SK-N-SH (cell line): ENCODE measurements at regions not wholly inside any gene's neighbourhood (a gene's known extent, or its start where the extent isn't known, plus 50 kb on each side); places are given as distances from the start of the nearest gene placed in this dataset.

Source experiments
- CTCF ChIA-PET: fragments of 300-600, 350-600 bp; formaldehyde crosslinking; extraction: SDS; loops from one replicate; lab custom pipeline; 2021; lab: Yijun Ruan, JAX
- POLR2A ChIA-PET: fragments of 350-600 bp; sonication (Branson Sonifier 250); formaldehyde crosslinking; extraction: SDS; loops from one replicate; lab custom pipeline; 2020; ENCODE audit warnings: antibody characterized with exemption, inconsistent platforms; lab: Yijun Ruan, JAX
- DNase-seq: peaks from one replicate; pipeline ENCODE4 v3.0.0; 2012
- H2AFZ ChIP-seq: fragments of 200-600 bp; sonication (generic); 2 replicates; pipeline ENCODE4 v1.8.1; 2016; ENCODE audit warnings: antibody characterized with exemption, mild to moderate bottlenecking, low read depth
- H3F3A ChIP-seq: fragments of 200-600 bp; sonication (generic); replicated peaks from 2 replicates; pipeline ENCODE3; 2016; ENCODE audit warnings: antibody characterized with exemption, mild to moderate bottlenecking; ENCODE audit not compliant: insufficient read depth
- H3K27ac ChIP-seq, 2 experiments: fragments of 200-500 bp in 1 of 2; fragments of 200-600 bp in 1 of 2; sonication (Bioruptor generic) in 1 of 2; sonication (generic), shearing (Covaris generic) in 1 of 2; 2 replicates each; pipeline versions ENCODE4 v1.5.1 to v1.6.1; 2014 to 2016; ENCODE audit warnings: low read depth in 2 of 2, inconsistent platforms in 1 of 2, low read length in 1 of 2, mild to moderate bottlenecking in 1 of 2, mixed read lengths in 1 of 2
- H3K27me3 ChIP-seq: fragments of 200-600 bp; sonication (generic), shearing (Covaris generic); 2 replicates; pipeline ENCODE4 v1.6.1; 2016; ENCODE audit warnings: mixed run types; ENCODE audit not compliant: insufficient read depth
- H3K36me3 ChIP-seq, 2 experiments: fragments of 200-500 bp in 1 of 2; fragments of 200-600 bp in 1 of 2; sonication (Bioruptor generic) in 1 of 2; sonication (generic) in 1 of 2; replicated peaks in 1 of 2; 2 replicates each; pipeline versions ENCODE3 to v1.5.1; 2014 to 2016; ENCODE audit warnings: low read length in 1 of 2, mild to moderate bottlenecking in 1 of 2; ENCODE audit not compliant: insufficient read depth in 2 of 2, control insufficient read depth in 1 of 2
- H3K4me1 ChIP-seq, 2 experiments: fragments of 200-500 bp in 1 of 2; fragments of 200-600 bp in 1 of 2; sonication (Bioruptor generic) in 1 of 2; sonication (generic), shearing (Covaris generic) in 1 of 2; 2 replicates each; pipeline versions ENCODE4 v1.5.1 to v1.6.1; 2014 to 2016; ENCODE audit warnings: low read depth in 1 of 2, low read length in 1 of 2, mixed run types in 1 of 2; ENCODE audit not compliant: insufficient read depth in 2 of 2, control insufficient read depth in 1 of 2
- H3K4me2 ChIP-seq: fragments of 200-600 bp; sonication (generic), shearing (Covaris generic); 2 replicates; pipeline ENCODE4 v1.6.1; 2017; ENCODE audit warnings: mixed run types
- H3K4me3 ChIP-seq, 2 experiments: fragments of 200-500 bp in 1 of 2; fragments of 200-600 bp in 1 of 2; sonication (Bioruptor generic) in 1 of 2; sonication (generic), shearing (Covaris generic) in 1 of 2; 2 replicates each; pipeline versions ENCODE4 v1.5.1 to v1.8.1; 2014 to 2016; ENCODE audit warnings: low read depth in 2 of 2, inconsistent platforms in 1 of 2, low read length in 1 of 2, mild to moderate bottlenecking in 1 of 2, mixed read lengths in 1 of 2, moderate library complexity in 1 of 2
- H3K79me2 ChIP-seq: fragments of 200-600 bp; sonication (generic); 2 replicates; pipeline ENCODE4 v1.8.1; 2017; ENCODE audit warnings: mild to moderate bottlenecking; ENCODE audit not compliant: insufficient read depth
- H3K9ac ChIP-seq: fragments of 200-600 bp; sonication (generic); 2 replicates; pipeline ENCODE4 v1.6.1; 2017; ENCODE audit warnings: mixed run types
- H3K9me2 ChIP-seq: fragments of 200-600 bp; sonication (generic); 2 replicates; pipeline ENCODE4 v1.6.1; 2017; ENCODE audit warnings: mixed run types
- H3K9me3 ChIP-seq: fragments of 200-600 bp; sonication (generic); 2 replicates; pipeline ENCODE4 v1.6.1; 2017; ENCODE audit warnings: mixed run types, mild to moderate bottlenecking, moderate library complexity
- H4K20me1 ChIP-seq: fragments of 200-600 bp; sonication (generic); 2 replicates; pipeline ENCODE4 v1.6.1; 2017; ENCODE audit warnings: mild to moderate bottlenecking, mixed run types; ENCODE audit not compliant: insufficient read depth
- CHD2 ChIP-seq: fragments of 150-350 bp; IDR thresholded peaks from 2 replicates; pipeline ENCODE4 v1.6.1; 2018; ENCODE audit warnings: low read length; ENCODE audit not compliant: partially characterized antibody
- EP300 ChIP-seq, 2 experiments: IDR thresholded peaks; 2 replicates each; pipeline versions ENCODE4 v1.4.0 to v1.6.1; 2012; ENCODE audit warnings: borderline replicate concordance in 1 of 2, low read depth in 1 of 2, low read length in 1 of 2
- FOSL2 ChIP-seq: IDR thresholded peaks from 2 replicates; pipeline ENCODE4 v1.4.0; 2012; ENCODE audit warnings: low read depth, mild to moderate bottlenecking, moderate library complexity, borderline replicate concordance
- GATA2 ChIP-seq: sonication (generic); formaldehyde crosslinking; IDR thresholded peaks from 2 replicates; pipeline ENCODE4 v1.5.0; 2020; ENCODE audit warnings: mild to moderate bottlenecking, missing genetic modification reagents
- NFIC ChIP-seq: IDR thresholded peaks from 2 replicates; pipeline ENCODE4 v1.4.0; 2012; ENCODE audit warnings: borderline replicate concordance
- PBX3 ChIP-seq: IDR thresholded peaks from 2 replicates; pipeline ENCODE4; 2012
- POLR2AphosphoS5 ChIP-seq: IDR thresholded peaks from 2 replicates; pipeline ENCODE4 v1.6.1; 2012; ENCODE audit warnings: low read depth, low read length
- RAD21 ChIP-seq: IDR thresholded peaks from 2 replicates; pipeline ENCODE4 v1.6.1; 2012; ENCODE audit warnings: mild to moderate bottlenecking, low read length
- SIN3A ChIP-seq: IDR thresholded peaks from 2 replicates; pipeline ENCODE4 v1.6.1; 2012; ENCODE audit warnings: low read depth, mild to moderate bottlenecking, low read length, moderate library complexity, borderline replicate concordance
- YY1 ChIP-seq: IDR thresholded peaks from 2 replicates; pipeline ENCODE4 v1.4.0; 2012; ENCODE audit warnings: low read depth, mild to moderate bottlenecking
- WGBS: methylation state at CpG from one replicate; pipeline ENCODE4 v1.1.6; 2017; ENCODE audit warnings: low lambda C conversion rate; 5-methylcytosine and 5-hydroxymethylcytosine counted together

- no peaks in the 10 kb centered on the region for H3F3A ChIP-seq
- no peak overlapping the region for H2AFZ ChIP-seq
- no peaks in the 10 kb centered on the region for H3K27me3 ChIP-seq
- H3K4me1 ChIP-seq: no peaks in the 10 kb centered on the region
- H3K9me3 ChIP-seq: no peaks in the 10 kb centered on the region
- H3K4me2 ChIP-seq: no peak overlapping the region
- H3K4me3 ChIP-seq: no peak overlapping the region
- no peaks in the 10 kb centered on the region for H3K36me3 ChIP-seq
- no peak overlapping the region for H3K27ac ChIP-seq
- H3K9me2 ChIP-seq: no peaks in the 10 kb centered on the region
- H3K9ac ChIP-seq: no peak overlapping the region
- CTCF ChIA-PET: interaction anchor here (0.6 kb wide), 1 partner anchor 837 kb away, joined by 3 read pairs; no protein-coding TSS in a partner anchor
- no peaks in the 10 kb centered on the region for H3K79me2 ChIP-seq
- POLR2A ChIA-PET: no interaction called here
- no peak for DNase-seq
- TF ChIP-seq NFIC: no peak
- TF ChIP-seq RAD21: no peak
- TF ChIP-seq CHD2: no peak
- no peak for TF ChIP-seq EP300 (IDR thresholded peaks at IDR 0.05; ENCODE audit: borderline replicate concordance in 1 of 2, low read depth in 1 of 2, low read length in 1 of 2)
- whole genome bisulfite sequencing: 26% methylated on average over 8 of the region's 8 CpGs
- H4K20me1 ChIP-seq: no peaks in the 10 kb centered on the region
These were observed 833.0 kb downstream of the EPHA7 start for GRCh38 chr6:92586236-92586977.

GRCh38 chr6:92582211-92582610 is 837.1 kb downstream of the EPHA7 start:
- no peak for DNase-seq
- Histone ChIP-seq H3K27ac (no peak overlapping the region), H3K79me2 (no peaks in the 10 kb centered on the region), H3K4me2 (no peak overlapping the region), H3K4me1 (no peaks in the 10 kb centered on the region), H3K9me3 (no peaks in the 10 kb centered on the region), H4K20me1 (no peaks in the 10 kb centered on the region), H3F3A (no peaks in the 10 kb centered on the region), H3K4me3 (no peak overlapping the region), H3K9me2 (no peaks in the 10 kb centered on the region), H3K36me3 (no peaks in the 10 kb centered on the region), H3K27me3 (no peaks in the 10 kb centered on the region), H3K9ac (no peak overlapping the region), H2AFZ (no peak overlapping the region)
- POLR2A ChIA-PET: no interaction called here
- TF ChIP-seq FOSL2 (no peak), CHD2 (no peak), EP300 (IDR thresholded peaks at IDR 0.05; ENCODE audit: borderline replicate concordance in 1 of 2, low read depth in 1 of 2, low read length in 1 of 2) (no peak), POLR2AphosphoS5 (no peak), PBX3 (no peak), GATA2 (CRISPR knock-in tag) (no peak), YY1 (no peak), NFIC (no peak)
- CTCF ChIA-PET: no interaction called here
- 6% methylated on average over 1 of the region's 1 CpG for WGBS

DNA sequence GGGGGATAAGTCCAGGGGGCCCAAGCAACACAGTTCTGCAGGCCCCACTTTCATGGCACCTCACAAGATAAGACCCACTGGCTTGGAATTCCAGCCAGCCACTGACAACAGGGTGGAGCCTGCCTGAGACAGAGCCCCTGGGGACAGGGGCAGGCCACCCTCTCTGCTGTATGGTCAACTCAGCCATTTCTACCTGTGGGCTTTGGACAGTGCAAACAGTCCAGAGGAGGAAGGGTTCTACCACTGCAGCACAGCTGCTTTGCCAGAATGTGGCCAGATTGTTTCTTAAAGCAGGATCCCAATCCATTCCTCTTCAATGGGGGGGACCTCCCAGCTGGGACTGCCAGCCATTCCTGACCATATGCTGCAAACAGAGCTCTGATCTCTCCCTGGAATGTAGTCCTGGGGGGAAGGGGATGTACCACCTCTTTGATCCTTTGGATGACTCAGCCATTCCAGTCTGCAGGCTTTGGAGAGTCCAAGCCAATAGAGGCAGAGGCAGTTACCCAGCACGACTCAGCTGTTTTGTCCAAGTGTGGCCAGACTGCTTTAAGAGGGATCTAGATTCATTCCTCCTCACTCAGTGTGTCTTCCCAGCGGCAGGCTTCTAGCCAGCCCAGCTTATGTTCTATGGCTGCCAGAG is 842.2 kb downstream of the EPHA7 start:
- ChIA-PET CTCF (no interaction called here), POLR2A (no interaction called here)
- Histone ChIP-seq H3K27ac (no peak overlapping the region), H3K27me3 (no peaks in the 10 kb centered on the region), H4K20me1 (no peaks in the 10 kb centered on the region), H3K9ac (no peak overlapping the region), H3K4me3 (no peak overlapping the region), H3K36me3 (no peaks in the 10 kb centered on the region), H3K9me3 (no peaks in the 10 kb centered on the region), H3F3A (no peaks in the 10 kb centered on the region), H3K4me2 (no peak overlapping the region), H2AFZ (no peak overlapping the region), H3K9me2 (no peaks in the 10 kb centered on the region), H3K79me2 (no peaks in the 10 kb centered on the region), H3K4me1 (no peaks in the 10 kb centered on the region)
- no peak for TF ChIP-seq FOSL2
- no peak for TF ChIP-seq SIN3A
- 17% methylated on average over 2 of the region's 2 CpGs for WGBS
- DNase-seq: no peak
